GM18507 (cell line): ENCODE measurements at regions not wholly inside any gene's neighbourhood (a gene's known extent, or its start where the extent isn't known, plus 50 kb on each side); places are given as distances from the start of the nearest gene placed in this dataset.
"Not testable (repeated sequence)": the region's sequence is repeated elsewhere in the genome, so short reads cannot be mapped to it uniquely, and the experiment has no call there.

ENCODE experiments used
- DNase-seq: peaks from one replicate; pipeline ENCODE4 v3.0.0; 2011; ENCODE audit warnings: low read depth; ENCODE audit not compliant: insufficient read length; ENCODE audit errors: extremely low spot score
- FAIRE-seq: peaks from 2 replicates; lab custom pipeline; 2011; peaks lifted over from hg19 to GRCh38; lab: Jason Lieb, UNC

DNA sequence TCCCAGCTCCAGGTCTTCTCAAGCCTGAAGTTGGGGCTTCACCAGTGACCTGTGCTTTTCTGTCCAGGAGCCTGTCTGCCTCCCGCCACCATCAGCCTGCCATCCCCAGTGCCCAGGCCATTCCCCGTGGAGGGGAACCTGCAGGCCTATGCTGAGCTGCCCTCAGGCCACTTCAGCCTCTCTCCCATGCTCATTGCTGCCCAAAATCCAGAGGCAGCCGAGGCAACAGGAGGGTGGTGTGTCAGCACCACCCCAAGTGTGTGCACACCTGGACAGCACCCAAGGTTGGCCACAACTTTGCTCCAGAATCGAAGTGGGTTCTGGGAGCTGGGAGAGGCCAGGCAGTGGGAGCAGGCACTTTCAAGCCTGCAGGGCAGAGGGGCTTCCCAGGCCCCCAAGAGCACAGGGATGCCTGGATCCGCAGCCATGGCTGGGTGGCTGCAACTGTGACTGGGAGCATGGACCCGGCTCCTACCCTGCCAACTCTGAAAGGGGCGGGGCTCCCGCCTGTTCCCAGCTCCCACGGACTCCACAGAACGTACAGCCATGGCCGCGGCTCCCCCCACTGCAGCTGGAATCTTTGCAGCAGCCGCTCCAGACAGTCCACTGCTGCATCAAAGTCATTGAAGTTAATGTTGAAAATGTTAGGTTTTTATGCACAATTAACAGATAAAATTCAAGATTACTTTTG lies 1747.0 kb downstream of the OLFM4 start:
- no peak for DNase-seq
- FAIRE-seq: no peak

DNA sequence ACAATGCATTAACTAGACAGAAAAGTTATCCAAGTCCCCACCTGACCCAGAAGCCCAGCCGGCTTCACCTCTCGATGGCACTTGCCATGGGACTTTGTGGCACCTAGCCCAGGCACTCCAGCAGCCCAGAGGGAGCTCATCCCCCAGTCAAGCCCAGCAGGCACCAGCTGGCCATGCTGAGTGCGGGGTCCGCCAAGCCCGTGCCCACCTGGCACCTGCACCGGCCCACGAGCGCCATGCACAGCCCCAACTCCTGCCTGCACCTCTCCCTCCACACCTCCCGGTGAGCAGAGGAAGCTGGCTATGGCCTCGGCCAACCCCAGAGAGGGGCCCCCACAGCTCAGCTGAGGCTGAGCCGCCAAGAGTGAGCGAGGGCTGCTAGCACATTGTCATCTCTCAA lies 1759.1 kb downstream of the OLFM4 start:
- DNase-seq: no peak
- no peak for FAIRE-seq

GRCh38 chr13:54799621-54800226 lies 1771.1 kb downstream of the OLFM4 start:
- FAIRE-seq: no peak
- DNase-seq: no peak

- no peak for FAIRE-seq
- DNase-seq: no peak
Observed at GRCh38 chr13:54802226-54802625, 1773.6 kb downstream of the OLFM4 start.

DNA sequence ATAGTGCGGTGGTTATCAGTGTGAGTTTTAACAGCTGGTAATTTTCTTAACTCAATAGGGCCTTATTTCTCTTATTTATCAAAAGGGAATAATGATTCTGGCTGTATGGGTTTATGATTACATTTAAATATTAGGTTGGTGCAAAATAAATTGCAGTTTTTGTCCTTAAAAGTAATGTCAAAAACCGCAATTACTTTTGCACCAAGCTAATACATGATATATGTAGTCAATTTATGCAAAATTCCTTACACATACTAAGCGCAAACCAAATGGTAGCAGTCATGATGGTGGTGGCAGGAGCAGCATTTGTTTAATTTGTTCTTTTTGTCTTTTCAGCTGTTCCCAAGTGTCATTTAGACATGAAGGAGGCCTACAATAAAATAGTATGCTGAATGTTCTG lies 1777.1 kb downstream of the OLFM4 start:
- FAIRE-seq: no peak

DNA sequence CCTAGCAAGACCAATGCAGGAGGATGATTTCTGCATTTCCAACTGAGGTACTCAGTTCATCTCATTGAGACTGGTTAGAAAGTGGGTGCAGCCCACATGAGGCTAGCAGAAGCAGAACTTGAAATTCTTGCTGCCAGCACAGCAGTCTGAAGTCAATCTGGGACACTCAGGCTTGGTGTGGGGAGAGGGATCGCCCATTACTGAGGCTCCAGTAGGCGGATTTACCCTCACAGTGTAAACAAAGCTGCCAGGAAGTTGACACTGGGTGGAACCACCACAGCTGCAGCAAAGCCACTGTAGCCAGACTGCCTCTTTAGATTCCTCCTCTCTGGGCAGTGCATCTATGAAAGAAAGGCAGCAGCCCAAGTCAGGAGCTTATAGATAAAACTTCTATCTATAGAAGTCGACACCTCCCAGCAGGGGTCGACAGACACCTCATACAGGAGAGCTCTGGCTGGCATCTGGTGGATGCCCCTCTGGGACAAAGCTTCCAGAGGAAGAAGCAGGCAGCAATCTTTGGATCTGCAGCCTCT lies 1793.4 kb downstream of the OLFM4 start:
- not testable (repeated sequence) for FAIRE-seq, DNase-seq

More for the DNA sequence above, 1777.1 kb downstream of the OLFM4 start:
- DNase-seq: no peak

- not testable (repeated sequence) for DNase-seq, FAIRE-seq
Observed at GRCh38 chr13:54829391-54830068, 1800.9 kb downstream of the OLFM4 start.

GRCh38 chr13:54836273-54836672 lies 1807.7 kb downstream of the OLFM4 start:
- FAIRE-seq (no peak), DNase-seq (no peak)

DNA sequence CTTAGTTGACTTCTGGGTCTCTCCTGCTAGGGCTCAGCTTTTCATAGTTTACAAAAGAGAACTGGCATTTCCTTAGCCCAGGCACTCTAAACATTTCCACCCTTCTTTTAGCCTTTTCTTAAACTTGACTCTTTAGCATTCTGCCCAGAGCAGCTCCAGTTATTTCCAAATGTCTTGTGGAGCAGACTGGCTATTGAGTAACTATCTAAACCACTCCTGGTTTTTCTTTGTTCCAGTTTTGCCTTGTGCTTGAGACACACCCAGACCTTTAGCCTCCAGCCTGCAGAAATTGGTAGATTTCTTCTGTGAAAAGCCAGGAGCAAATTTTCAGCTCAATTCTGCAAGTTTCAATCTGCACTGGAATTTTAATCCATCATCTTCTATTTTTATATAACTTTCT lies 1813.1 kb downstream of the OLFM4 start:
- FAIRE-seq: no peak

DNA sequence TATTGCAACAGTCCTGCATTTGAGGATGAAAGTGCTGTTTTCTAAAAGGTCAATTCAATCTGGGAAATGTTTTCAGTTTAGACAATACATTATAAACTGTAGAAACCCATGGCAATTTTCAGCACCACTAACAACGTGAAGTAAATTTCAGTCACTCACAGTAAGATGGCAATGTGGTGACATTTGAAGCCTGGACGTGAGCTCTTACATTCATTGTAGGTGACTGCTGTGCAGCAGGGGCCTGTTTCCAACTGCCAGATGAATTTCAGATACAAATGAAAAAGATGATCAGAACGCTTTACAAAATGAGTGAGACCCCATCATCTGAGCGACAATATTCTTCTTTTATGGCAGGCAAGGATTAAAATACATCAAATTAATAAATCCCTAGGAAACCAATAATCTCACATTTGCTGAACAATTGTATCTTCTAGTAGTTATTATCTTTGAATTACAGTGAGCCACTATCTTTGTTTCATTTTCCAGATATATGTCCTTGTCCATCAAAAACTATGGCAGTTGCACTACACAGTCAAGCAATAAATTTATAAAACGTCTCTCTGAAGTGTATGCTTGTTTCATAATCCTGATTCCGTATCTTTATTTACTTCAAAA lies 1816.8 kb downstream of the OLFM4 start:
- FAIRE-seq: no peak

More for the DNA sequence above, 1813.1 kb downstream of the OLFM4 start:
- no peak for DNase-seq

DNA sequence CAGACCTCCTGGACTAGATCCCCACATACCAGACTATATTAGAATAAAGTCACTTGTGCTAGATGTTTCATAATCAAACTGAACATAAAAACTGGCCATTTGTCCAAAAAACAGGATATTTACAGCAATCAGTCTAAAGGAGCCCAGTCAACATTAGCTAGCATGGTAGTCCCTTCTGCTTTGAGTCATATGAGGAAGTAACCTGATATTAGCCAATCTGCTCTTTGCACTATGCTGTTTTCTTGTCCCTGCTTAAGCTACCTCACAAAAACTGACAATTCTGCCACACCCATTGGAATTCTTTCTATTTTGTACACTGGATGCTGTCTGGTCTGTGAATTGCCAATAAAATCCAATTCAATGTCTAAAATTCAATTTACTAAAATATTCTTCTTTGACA lies 1824.2 kb downstream of the OLFM4 start:
- no peak for FAIRE-seq

More for the DNA sequence above, 1816.8 kb downstream of the OLFM4 start:
- no peak for DNase-seq

DNA sequence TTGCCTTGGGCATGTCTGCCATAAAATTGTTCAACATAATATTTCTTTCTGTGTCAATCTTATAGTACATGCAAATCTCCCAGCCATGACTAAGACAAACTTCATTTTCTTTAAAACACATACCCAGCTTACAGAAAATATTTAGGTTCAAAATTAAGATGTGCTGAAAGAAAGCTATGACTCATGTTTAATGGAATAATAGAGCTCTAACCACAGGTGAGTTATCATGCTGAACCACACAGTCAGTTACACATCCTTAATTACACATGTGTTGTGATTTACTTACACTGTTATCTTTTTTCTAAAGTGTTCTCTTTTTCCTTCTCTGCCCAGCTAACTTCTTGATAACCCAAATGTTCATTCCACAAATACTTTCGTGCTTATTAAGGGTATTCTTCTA lies 1831.2 kb downstream of the OLFM4 start:
- FAIRE-seq: no peak
- DNase-seq: no peak

More for the DNA sequence above, 1824.2 kb downstream of the OLFM4 start:
- no peak for DNase-seq

GRCh38 chr13:54875111-54875510 lies 1846.5 kb downstream of the OLFM4 start:
- FAIRE-seq (no peak), DNase-seq (no peak)

DNA sequence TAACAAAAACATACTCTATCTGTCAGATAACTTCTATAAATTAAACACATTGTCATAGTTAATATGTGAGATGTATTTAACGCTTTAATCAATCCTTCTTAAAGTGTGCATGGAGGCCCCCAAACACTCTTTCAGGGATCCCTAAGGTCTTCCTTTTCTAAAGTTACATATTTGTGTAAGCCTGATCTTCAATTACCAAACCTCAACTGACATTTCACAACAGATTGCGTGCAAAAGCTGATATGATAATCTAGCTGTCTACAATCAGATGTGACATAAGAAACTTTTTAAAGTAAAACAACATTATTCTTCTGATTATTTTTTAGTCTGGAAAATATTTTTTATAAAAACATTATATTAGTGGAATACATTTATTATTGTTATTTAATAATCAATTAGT lies 1850.4 kb downstream of the OLFM4 start:
- no peak for DNase-seq
- FAIRE-seq: no peak

DNA sequence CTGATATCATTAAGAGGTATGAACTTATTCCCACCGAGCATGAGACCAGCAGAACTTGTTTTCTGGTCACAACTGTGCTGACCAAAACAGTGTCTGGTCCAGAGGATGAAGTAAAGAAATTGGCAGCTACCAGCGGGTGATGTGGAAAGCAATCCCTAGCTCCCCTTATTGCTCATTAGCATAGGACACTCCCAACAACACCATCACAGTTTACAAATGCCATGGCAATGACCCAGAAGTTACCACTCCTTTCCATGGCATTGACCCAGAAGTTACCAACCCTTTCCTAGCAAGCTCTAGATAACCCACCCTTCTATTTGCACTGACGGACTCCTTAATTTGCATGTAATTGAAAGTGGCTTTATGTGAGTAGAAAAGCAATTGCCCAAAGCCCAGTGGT lies 1856.1 kb downstream of the OLFM4 start:
- FAIRE-seq: no peak

DNA sequence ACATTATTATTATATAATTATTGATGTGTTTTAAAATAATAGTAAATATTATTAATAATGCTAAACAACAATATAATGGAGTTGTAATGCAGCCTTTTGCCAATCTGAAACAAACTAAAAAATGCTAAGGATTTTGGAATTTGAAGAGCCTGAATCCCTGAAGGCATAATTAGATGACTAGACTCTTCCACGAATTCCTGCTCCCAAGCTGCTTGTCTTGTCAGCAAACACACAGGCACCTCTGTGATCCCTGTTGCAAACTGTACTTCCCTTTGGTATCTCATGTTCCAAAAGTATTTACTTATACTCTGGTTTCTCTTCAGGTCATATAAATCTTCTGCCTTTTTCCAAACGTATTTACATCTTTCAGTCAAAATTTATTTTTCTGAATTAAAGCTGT lies 1862.4 kb downstream of the OLFM4 start:
- FAIRE-seq (no peak), DNase-seq (no peak)

More for the DNA sequence above, 1856.1 kb downstream of the OLFM4 start:
- no peak for DNase-seq

- no peak for DNase-seq
- FAIRE-seq: no peak
Observed at GRCh38 chr13:54901316-54901715, 1872.7 kb downstream of the OLFM4 start.

DNA sequence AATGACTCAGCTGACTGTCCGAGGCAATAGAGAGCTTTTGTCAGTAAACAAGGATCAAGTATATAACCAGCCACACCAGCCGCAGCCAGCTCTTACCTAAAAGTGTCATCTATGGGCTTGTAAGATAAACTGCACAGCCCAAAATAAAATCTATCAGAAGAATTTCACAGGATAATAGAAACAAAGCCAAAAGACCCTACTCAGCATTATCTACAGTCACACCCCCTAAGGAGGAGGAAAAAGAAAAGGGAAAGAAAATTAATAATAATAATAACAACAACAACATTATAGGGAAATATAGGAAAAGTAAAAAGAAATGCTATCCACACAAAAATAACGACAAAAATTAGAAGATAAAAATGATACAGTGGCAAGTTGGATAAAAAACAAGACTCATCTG lies 1883.8 kb downstream of the OLFM4 start:
- FAIRE-seq: no peak
- no peak for DNase-seq

GRCh38 chr13:54913668-54914067 lies 1885.1 kb downstream of the OLFM4 start:
- DNase-seq (no peak), FAIRE-seq (no peak)

DNA sequence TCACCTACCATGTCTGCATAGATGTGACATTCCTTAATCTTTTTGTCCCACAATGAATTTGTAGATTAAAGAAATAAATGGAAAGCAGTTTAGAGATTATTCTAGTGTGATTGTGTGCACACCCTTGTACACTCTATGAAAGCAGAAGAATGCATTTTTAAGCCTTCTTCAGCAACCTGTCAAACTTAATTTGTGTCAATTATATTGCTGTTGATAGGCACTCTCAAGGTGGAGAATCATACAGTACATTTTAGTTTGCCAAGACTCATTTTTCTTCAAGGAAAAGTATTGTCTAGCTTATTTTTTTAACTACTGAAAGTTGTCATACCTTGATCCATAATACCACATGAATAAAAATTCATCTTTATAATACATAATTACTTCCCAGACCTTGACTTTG lies 1898.9 kb downstream of the OLFM4 start:
- FAIRE-seq (no peak), DNase-seq (no peak)
